ENCODE measurements at regions not wholly inside any gene's neighbourhood (a gene's known extent, or its start where the extent isn't known, plus 50 kb on each side); places are given as distances from the start of the nearest gene placed in this dataset.

DNA sequence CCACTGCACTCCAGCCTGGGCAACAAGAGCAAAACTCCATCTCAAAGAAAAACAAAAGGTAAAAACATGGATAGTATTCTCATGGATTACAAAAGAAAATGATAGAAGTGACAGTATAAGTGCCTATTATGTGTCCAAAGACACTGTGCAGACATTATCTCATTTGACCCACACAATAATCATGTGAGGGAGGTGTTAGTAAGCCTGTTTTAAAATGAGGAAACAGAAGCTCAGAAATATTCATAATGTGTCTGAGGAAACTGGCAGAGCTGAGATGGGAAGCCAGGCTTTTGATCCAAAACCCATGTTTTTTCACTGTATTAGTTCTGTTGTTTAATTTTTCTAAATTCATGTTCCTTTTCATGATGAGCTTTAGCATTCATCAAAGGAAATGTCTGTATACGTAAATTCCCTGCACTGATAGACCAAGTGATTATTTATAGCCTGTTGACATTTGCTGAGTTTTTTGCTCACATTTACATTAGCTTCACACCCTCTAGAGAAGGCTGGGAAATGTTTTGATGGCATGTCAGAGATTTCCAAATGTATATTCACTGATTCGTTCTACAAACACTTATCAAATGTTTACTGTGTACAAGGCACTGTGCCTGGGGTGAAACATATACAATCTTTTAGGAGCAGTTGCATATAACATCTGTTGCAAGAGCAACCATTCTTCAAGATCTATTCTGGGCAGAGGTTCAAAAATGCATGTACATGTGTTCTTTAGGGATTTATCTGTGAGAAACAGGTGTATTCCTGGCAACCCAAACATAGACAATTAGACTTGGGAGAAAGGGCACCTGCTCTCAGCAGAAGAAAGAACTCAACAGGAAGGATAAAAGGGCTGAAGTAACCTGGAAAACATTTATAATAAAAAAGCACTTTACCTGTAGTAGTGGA lies 331.5 kb downstream of the SAMD5 start:
- intact Hi-C loops (cut with DNase I): no loop called here
- Histone ChIP-seq H3K4me1 (no peaks in the 10 kb centered on the region), H3K27me3 (no peaks in the 10 kb centered on the region), H3K27ac (no peak overlapping the region), H3K4me3 (no peak overlapping the region), H3K36me3 (no peaks in the 10 kb centered on the region), H3K9me3 (no peaks in the 10 kb centered on the region)
- DNase-seq (ENCODE audit: low spot score in 2 of 2): no peak
- TF ChIP-seq CTCF (IDR thresholded peaks at IDR 0.05): no peak

DNA sequence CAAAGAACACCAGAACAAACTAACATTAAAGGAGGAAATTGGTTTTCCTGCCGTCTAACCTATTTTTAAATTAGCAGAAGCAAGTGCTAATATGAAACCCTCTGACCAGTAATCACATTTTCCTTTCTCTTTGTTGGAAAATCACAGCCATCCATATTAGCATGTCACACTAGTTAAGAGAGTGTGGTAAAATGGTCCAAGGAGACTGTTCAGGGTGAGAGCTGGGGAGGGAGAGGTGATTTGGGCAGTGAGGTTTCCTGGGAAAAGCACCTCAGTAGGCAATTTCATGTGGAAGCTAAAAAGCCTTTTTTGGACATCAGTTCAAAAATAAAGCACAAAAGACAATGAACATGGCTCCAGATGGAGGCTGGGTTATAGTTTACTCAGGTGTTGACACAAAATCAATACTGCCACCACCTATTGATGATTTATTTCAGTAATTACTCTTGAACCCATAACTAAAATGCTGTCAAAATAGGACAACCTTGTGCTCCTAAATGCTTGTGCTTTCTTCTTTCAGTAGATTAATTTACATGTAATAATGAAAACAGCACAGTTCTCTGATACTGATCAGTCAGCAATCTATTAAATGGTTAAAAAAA lies 333.2 kb downstream of the SAMD5 start:
- no peaks in the 10 kb centered on the region for H3K4me1 ChIP-seq
- no peaks in the 10 kb centered on the region for H3K27me3 ChIP-seq
- intact Hi-C loops (cut with DNase I): no loop called here
- DNase-seq (ENCODE audit: low spot score in 2 of 2): no peak
- H3K4me3 ChIP-seq: no peak overlapping the region
- no peak overlapping the region for H3K27ac ChIP-seq
- H3K36me3 ChIP-seq: no peaks in the 10 kb centered on the region
- no peaks in the 10 kb centered on the region for H3K9me3 ChIP-seq
- no peak for TF ChIP-seq CTCF (IDR thresholded peaks at IDR 0.05)

- no peak for TF ChIP-seq CTCF (IDR thresholded peaks at IDR 0.05)
- DNase-seq (ENCODE audit: low spot score in 2 of 2): no peak
- Histone ChIP-seq H3K9me3 (no peaks in the 10 kb centered on the region), H3K4me1 (no peaks in the 10 kb centered on the region), H3K27me3 (no peaks in the 10 kb centered on the region), H3K36me3 (no peaks in the 10 kb centered on the region), H3K27ac (no peak overlapping the region), H3K4me3 (no peak overlapping the region)
- intact Hi-C loops (cut with DNase I): no loop called here
Observed at GRCh38 chr6:147849401-147850330, 341.2 kb downstream of the SAMD5 start.

- Histone ChIP-seq H3K27me3 (no peaks in the 10 kb centered on the region), H3K9me3 (no peaks in the 10 kb centered on the region), H3K4me3 (no peak overlapping the region), H3K4me1 (no peaks in the 10 kb centered on the region), H3K36me3 (no peaks in the 10 kb centered on the region), H3K27ac (no peak overlapping the region)
- no peak for DNase-seq (ENCODE audit: low spot score in 2 of 2)
- intact Hi-C loops (cut with DNase I): no loop called here
- TF ChIP-seq CTCF (IDR thresholded peaks at IDR 0.05): no peak
Observed at GRCh38 chr6:147852772-147853171, 344.3 kb downstream of the SAMD5 start.

- H3K36me3 ChIP-seq: no peaks in the 10 kb centered on the region
- no peak overlapping the region for H3K27ac ChIP-seq
- TF ChIP-seq CTCF (IDR thresholded peaks at IDR 0.05): no peak
- no peaks in the 10 kb centered on the region for H3K27me3 ChIP-seq
- DNase-seq (ENCODE audit: low spot score in 2 of 2): no peak
- no peaks in the 10 kb centered on the region for H3K9me3 ChIP-seq
- intact Hi-C loops (cut with DNase I): no loop called here
- no peak overlapping the region for H3K4me3 ChIP-seq
- no peaks in the 10 kb centered on the region for H3K4me1 ChIP-seq
Observed at GRCh38 chr6:147853574-147853973, 345.1 kb downstream of the SAMD5 start.

Measured in ascending aorta (tissue), 2 donors.